Thyroid gland (tissue), 4 donors: ENCODE measurements at regions not wholly inside any gene's neighbourhood (a gene's known extent, or its start where the extent isn't known, plus 50 kb on each side); places are given as distances from the start of the nearest gene placed in this dataset.

Source experiments
- CTCF ChIP-seq, 6 experiments: fragments of 200-600 bp in 3 of 6; fragments of 450-650 bp in 3 of 6; sonication (generic) in 3 of 6; IDR thresholded peaks; one replicate each; pipeline ENCODE4 v1.5.1; 2016 to 2019; ENCODE audit warnings: antibody characterized with exemption in 6 of 6, mild to moderate bottlenecking in 2 of 6, inconsistent platforms in 1 of 6, moderate library complexity in 1 of 6
- POLR2A ChIP-seq, 2 donors: fragments of 450-650 bp; IDR thresholded peaks; one replicate each; pipeline ENCODE4 v1.6.1; 2017; ENCODE audit warnings: antibody characterized with exemption in 2 of 2, mild to moderate bottlenecking in 2 of 2, moderate library complexity in 1 of 2

- TF ChIP-seq CTCF (IDR thresholded peaks at IDR 0.05) (no peak), POLR2A (IDR thresholded peaks at IDR 0.05) (no peak)
Observed at GRCh38 chr6:148068437-148069061, 274.1 kb upstream of the SASH1 start.
